22Rv1 (cell line): ENCODE measurements at regions not wholly inside any gene's neighbourhood (a gene's known extent, or its start where the extent isn't known, plus 50 kb on each side); places are given as distances from the start of the nearest gene placed in this dataset.

Experiments used
- H3K27ac ChIP-seq: fragments of 450-650 bp; 2 replicates; pipeline ENCODE4 v1.5.1; 2017
- CTCF ChIP-seq: fragments of 450-650 bp; IDR thresholded peaks from 2 replicates; pipeline ENCODE4 v1.5.1; 2017; ENCODE audit warnings: mild to moderate bottlenecking
- ZFX ChIP-seq: fragments of 450-650 bp; IDR thresholded peaks from 2 replicates; pipeline ENCODE4 v1.6.1; 2017; ENCODE audit warnings: antibody characterized with exemption, borderline replicate concordance

- no peak for TF ChIP-seq ZFX
- no peak for TF ChIP-seq CTCF
- H3K27ac ChIP-seq, result no peak overlapping the region
Measured at GRCh38 chr13:53691417-53691816, 662.8 kb downstream of the OLFM4 start.

- no peak overlapping the region for H3K27ac ChIP-seq
- TF ChIP-seq ZFX (no peak), CTCF (no peak)
Measured at GRCh38 chr13:53694814-53695532, 666.4 kb downstream of the OLFM4 start.

GRCh38 chr13:53703371-53704080 lies 674.9 kb downstream of the OLFM4 start:
- no peak for TF ChIP-seq ZFX
- TF ChIP-seq CTCF, result no peak
- H3K27ac ChIP-seq, result no peak overlapping the region

GRCh38 chr13:53719281-53719680 lies 690.7 kb downstream of the OLFM4 start:
- no peak for TF ChIP-seq ZFX

GRCh38 chr13:53732664-53733063 lies 704.1 kb downstream of the OLFM4 start:
- no peak overlapping the region for H3K27ac ChIP-seq
- TF ChIP-seq CTCF (no peak), ZFX (no peak)

More at GRCh38 chr13:53719281-53719680, 690.7 kb downstream of the OLFM4 start:
- H3K27ac ChIP-seq, result no peak overlapping the region

- H3K27ac ChIP-seq, result no peak overlapping the region
- TF ChIP-seq CTCF (peak; percentile 18; the same call in 1 of the 2 replicates), ZFX (no peak)
Measured at GRCh38 chr13:53743906-53744305, 715.3 kb downstream of the OLFM4 start.

GRCh38 chr13:53747825-53748224 lies 719.2 kb downstream of the OLFM4 start:
- no peak overlapping the region for H3K27ac ChIP-seq
- TF ChIP-seq CTCF, result no peak
- TF ChIP-seq ZFX, result no peak
